Psoas muscle (tissue), 7 donors: ENCODE measurements at regions not wholly inside any gene's neighbourhood (a gene's known extent, or its start where the extent isn't known, plus 50 kb on each side); places are given as distances from the start of the nearest gene placed in this dataset.
"Not testable (repeated sequence)": the region's sequence is repeated elsewhere in the genome, so short reads cannot be mapped to it uniquely, and the experiment has no call there.

Source experiments
- ATAC-seq, 4 donors: fragments of 200-7000 bp; cut with Tn5 transposase; one replicate each; pipeline ENCODE4 v1.9.1; 2020; ENCODE audit warnings: moderate library complexity in 3 of 4, mild to moderate bottlenecking in 2 of 4
- DNase-seq, 2 donors: peaks; one replicate each; pipeline ENCODE4 v3.0.0-alpha.2; 2020
- H3K27ac ChIP-seq: fragments of 200-600 bp; one replicate; pipeline ENCODE4 v1.8.0; 2022
- H3K27me3 ChIP-seq, 3 donors: fragments of 200-600 bp in 1 of 3; one replicate each; pipeline versions ENCODE4 v1.6.1 to v1.8.0; 2013 to 2022; ENCODE audit warnings: low read length in 2 of 3, mild to moderate bottlenecking in 2 of 3, moderate library complexity in 1 of 3; ENCODE audit not compliant: insufficient read depth in 3 of 3
- H3K36me3 ChIP-seq, 2 donors: fragments of 200-600 bp in 1 of 2; one replicate each; pipeline versions ENCODE4 v1.6.1 to v1.8.0; 2013 to 2022; ENCODE audit warnings: low read depth in 1 of 2, mild to moderate bottlenecking in 1 of 2, moderate library complexity in 1 of 2; ENCODE audit not compliant: insufficient read depth in 1 of 2
- H3K4me1 ChIP-seq: fragments of 200-600 bp; one replicate; pipeline ENCODE4 v1.8.0; 2022
- H3K4me3 ChIP-seq: fragments of 200-600 bp; one replicate; pipeline ENCODE4 v1.8.0; 2022; ENCODE audit warnings: mild to moderate bottlenecking
- H3K9me3 ChIP-seq: fragments of 200-600 bp; one replicate; pipeline ENCODE4 v1.8.0; 2022
- WGBS, 3 donors: extraction: QIAGEN DNeasy Blood & Tissue Kit; methylation state at CpG; one replicate each; pipeline versions ENCODE4 v1.1.6 to v1.1.7; 2013; 5-methylcytosine and 5-hydroxymethylcytosine counted together
- intact Hi-C, 2 donors: fragments of 100-400 bp; cut with DNase I; formaldehyde crosslinking; loops; one replicate each; pipeline versions ENCODE4 v1.11.0 to v1.14.2; 2022
- TF ChIP-seq, protein P1 (sequence below): fragments of 200-600 bp; IDR thresholded peaks from one replicate; pipeline ENCODE4 v1.8.0; 2022; ENCODE audit warnings: antibody characterized with exemption
- donor health status: healthy with polysubstance abuse.
- donor health status: DM: no; HTN: no; CAD: no; lungs with moderate emphysema.
- donor health status: Bipolar disorder and iron deficiency.
- donor health status: healthy.
- donor health status: DM: yes; HTN: yes; CAD: no.
- donor health status: DM: no; HTN: no; CAD: no.
- donor health status: DM: yes; HTN: yes; CAD: no.

DNA sequence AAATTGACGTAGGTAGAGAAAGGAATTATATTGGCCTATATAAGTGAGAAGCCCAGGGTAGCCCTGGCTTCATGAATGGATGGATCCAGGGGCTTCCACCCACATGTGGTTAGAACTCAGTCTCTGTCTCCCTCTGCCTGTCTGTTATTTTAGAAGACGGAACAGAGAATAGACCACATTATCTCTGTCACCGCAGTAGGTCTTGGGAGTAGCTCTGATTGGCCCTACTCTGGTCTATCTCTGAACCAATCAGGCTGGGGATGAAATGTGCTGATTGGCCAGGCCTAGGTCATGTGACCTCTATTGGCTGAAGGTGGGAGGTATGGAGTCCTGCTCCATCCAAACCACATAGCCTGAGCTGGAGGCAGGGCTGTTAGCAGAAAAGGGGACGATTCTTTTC, 143.0 kb upstream of the PRR23C start:
- TF ChIP-seq, protein P1, sequence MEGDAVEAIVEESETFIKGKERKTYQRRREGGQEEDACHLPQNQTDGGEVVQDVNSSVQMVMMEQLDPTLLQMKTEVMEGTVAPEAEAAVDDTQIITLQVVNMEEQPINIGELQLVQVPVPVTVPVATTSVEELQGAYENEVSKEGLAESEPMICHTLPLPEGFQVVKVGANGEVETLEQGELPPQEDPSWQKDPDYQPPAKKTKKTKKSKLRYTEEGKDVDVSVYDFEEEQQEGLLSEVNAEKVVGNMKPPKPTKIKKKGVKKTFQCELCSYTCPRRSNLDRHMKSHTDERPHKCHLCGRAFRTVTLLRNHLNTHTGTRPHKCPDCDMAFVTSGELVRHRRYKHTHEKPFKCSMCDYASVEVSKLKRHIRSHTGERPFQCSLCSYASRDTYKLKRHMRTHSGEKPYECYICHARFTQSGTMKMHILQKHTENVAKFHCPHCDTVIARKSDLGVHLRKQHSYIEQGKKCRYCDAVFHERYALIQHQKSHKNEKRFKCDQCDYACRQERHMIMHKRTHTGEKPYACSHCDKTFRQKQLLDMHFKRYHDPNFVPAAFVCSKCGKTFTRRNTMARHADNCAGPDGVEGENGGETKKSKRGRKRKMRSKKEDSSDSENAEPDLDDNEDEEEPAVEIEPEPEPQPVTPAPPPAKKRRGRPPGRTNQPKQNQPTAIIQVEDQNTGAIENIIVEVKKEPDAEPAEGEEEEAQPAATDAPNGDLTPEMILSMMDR = no peak
- Histone ChIP-seq H3K4me1 (no peaks in the 10 kb centered on the region), H3K36me3 (no peaks in the 10 kb centered on the region), H3K9me3 (no peaks in the 10 kb centered on the region), H3K27me3 (no peaks in the 10 kb centered on the region), H3K4me3 (no peak overlapping the region), H3K27ac (no peak overlapping the region)
- no peak for ATAC-seq
- no peak for DNase-seq
- WGBS, 3 donors = 84 to 92% (median 86%) methylated on average over 4 of the region's 4 CpGs
- intact Hi-C loops = no loop called here

DNA sequence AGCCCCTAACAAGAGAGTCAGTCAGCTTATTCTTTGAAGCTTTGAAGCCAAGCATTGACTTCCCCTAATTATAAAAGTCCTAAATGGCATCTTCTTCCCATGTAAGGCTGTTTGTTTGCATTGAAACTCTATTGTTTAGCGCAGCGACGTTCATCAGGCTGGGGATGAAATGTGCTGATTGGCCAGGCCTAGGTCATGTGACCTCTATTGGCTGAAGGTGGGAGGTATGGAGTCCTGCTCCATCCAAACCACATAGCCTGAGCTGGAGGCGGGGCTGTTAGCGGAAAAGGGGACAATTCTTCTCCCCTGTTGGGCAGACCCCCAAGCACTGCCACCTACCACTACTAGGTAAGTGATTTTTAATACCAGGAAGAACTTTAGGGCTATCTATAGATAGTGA, 145.3 kb upstream of the PRR23C start:
- Histone ChIP-seq H3K4me3 (no peak overlapping the region), H3K27me3 (no peaks in the 10 kb centered on the region), H3K27ac (no peak overlapping the region), H3K36me3 (no peaks in the 10 kb centered on the region), H3K4me1 (no peaks in the 10 kb centered on the region), H3K9me3 (no peaks in the 10 kb centered on the region)
- TF ChIP-seq, protein P1 = no peak
- DNase-seq = no peak
- intact Hi-C loops = no loop called here
- no peak for ATAC-seq
- WGBS, 3 donors = 91 to 94% (median 93%) methylated on average over 5 of the region's 5 CpGs

DNA sequence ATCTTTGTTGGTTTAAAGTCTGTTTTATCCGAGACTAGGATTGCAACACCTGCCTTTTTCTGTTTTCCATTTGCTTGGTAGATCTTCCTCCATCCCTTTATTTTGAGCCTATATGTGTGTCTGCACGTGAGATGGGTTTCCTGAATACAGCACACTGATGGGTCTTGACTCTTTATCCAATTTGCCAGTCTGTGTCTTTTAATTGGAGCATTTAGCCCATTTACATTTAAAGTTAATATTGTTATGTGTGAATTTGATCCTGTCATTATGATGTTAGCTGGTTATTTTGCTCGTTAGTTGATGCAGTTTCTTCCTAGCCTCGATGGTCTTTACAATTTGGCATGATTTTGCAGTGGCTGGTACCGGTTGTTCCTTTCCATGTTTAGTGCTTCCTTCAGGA, 149.4 kb upstream of the MRPS22 start:
- intact Hi-C loops, H3K9me3 ChIP-seq, H3K4me3 ChIP-seq, H3K36me3 ChIP-seq, H3K4me1 ChIP-seq, DNase-seq, H3K27me3 ChIP-seq, H3K27ac ChIP-seq, ATAC-seq: not testable (repeated sequence)
- 71 to 74% (median 74%) methylated on average over 2 of the region's 5 CpGs for WGBS, 3 donors

DNA sequence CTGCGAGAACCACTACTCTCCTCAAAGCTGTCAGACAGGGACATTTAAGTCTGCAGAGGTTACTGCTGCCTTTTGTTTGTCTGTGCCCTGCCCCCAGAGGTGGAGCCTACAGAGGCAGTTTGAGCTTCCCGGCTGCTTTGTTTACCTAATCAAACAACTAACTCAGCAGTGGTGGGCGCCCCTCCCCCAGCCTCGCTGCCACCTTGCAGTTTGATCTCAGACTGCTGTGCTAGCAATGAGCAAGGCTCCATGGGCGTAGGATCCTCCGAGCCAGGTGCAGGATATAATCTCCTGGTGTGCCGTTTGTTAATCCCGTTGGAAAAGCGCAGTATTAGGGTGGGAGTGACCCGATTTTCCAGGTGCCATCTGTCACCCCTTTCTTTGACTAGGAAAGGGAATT, 147.7 kb upstream of the MRPS22 start:
- H3K27me3 ChIP-seq, H3K9me3 ChIP-seq, H3K27ac ChIP-seq, H3K36me3 ChIP-seq, H3K4me3 ChIP-seq, DNase-seq, H3K4me1 ChIP-seq, ATAC-seq, intact Hi-C loops: not testable (repeated sequence)
- 89 to 93% (median 92%) methylated on average over 10 of the region's 10 CpGs for WGBS, 3 donors

DNA sequence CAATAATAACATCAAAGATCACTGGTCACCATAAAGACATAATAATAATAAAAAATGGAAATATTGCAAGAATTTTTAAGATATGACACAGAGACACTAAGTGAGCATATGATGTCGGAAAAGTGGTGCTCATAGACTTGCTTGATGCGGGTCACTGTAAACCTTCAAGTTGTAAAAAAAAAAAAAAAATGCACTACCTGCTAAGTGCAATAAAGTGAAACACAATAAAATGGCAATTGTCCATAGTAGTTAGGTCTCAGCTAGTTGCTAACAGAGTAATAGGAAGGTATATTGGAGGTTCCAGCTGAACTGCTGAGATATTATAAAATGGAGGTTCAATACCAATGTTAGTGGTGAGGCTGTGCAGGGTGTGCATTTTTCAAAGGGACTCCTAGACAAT, 146.6 kb upstream of the MRPS22 start:
- H3K9me3 ChIP-seq = no peaks in the 10 kb centered on the region
- WGBS, 3 donors = 94 to 96% (median 95%) methylated on average over 2 of the region's 2 CpGs
- ATAC-seq = no peak

DNA sequence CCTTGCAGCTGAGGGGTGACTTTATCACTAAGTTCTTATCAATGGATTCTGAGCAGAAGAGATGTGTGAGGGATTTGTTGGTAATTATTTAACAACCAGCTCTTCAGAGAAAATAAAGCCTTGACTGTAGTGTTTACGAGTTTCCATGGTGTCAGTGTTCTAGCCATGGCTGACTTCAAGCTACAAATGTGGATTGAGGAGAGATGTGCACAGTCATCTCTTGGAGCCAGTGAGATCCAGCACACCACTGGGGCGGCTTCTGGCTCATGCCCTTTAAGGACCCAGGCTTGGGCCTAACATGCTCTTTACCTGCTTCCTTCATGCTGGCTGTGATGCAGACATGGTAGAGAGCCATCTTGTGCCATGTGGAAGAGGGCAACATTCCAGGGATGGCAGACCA, 145.6 kb upstream of the MRPS22 start:
- intact Hi-C loops = no loop called here
- Histone ChIP-seq H3K36me3 (no peaks in the 10 kb centered on the region), H3K4me1 (no peaks in the 10 kb centered on the region), H3K27ac (no peak overlapping the region), H3K4me3 (no peak overlapping the region), H3K27me3 (no peaks in the 10 kb centered on the region), H3K9me3 (no peaks in the 10 kb centered on the region)
- TF ChIP-seq, protein P1 = no peak
- ATAC-seq = no peak
- DNase-seq = no peak
- WGBS, 3 donors = 90 to 97% (median 92%) methylated on average over 2 of the region's 2 CpGs

More for the DNA sequence above, 146.6 kb upstream of the MRPS22 start:
- no peaks in the 10 kb centered on the region for H3K36me3 ChIP-seq
- intact Hi-C loops = no loop called here
- DNase-seq = no peak
- TF ChIP-seq, protein P1 = no peak
- no peaks in the 10 kb centered on the region for H3K27me3 ChIP-seq
- H3K4me3 ChIP-seq = no peak overlapping the region
- no peak overlapping the region for H3K27ac ChIP-seq
- H3K4me1 ChIP-seq = no peaks in the 10 kb centered on the region
